HEK293 (cell line): ENCODE measurements at regions not wholly inside any gene's neighbourhood (a gene's known extent, or its start where the extent isn't known, plus 50 kb on each side); places are given as distances from the start of the nearest gene placed in this dataset.
"Not testable (repeated sequence)": the region's sequence is repeated elsewhere in the genome, so short reads cannot be mapped to it uniquely, and the experiment has no call there.

ENCODE experiments used
- CTCF ChIA-PET: fragments of 350-600 bp; formaldehyde crosslinking; extraction: SDS; loops from one replicate; lab custom pipeline; 2021; ENCODE audit warnings: antibody characterized with exemption; lab: Yijun Ruan, JAX
- POLR2A ChIA-PET: fragments of 300-600 bp; formaldehyde crosslinking; extraction: SDS; loops from one replicate; lab custom pipeline; 2020; ENCODE audit warnings: antibody characterized with exemption, inconsistent platforms; lab: Yijun Ruan, JAX
- H3K27ac ChIP-seq: fragments of 200-500 bp; sonication (Bioruptor generic); 2 replicates; pipeline ENCODE4 v1.5.1; 2014; ENCODE audit warnings: low read depth, low read length, control low read depth, inconsistent platforms; ENCODE audit errors: extremely low read depth
- H3K36me3 ChIP-seq, 2 experiments: fragments of 200-500 bp in 1 of 2; sonication (Bioruptor generic) in 1 of 2; 1 replicate in 1 of 2; 2 replicates in 1 of 2; pipeline ENCODE4 v1.5.1; 2014 to 2017; ENCODE audit warnings: inconsistent platforms in 2 of 2, low read length in 2 of 2; ENCODE audit not compliant: control insufficient read depth in 2 of 2, insufficient read depth in 1 of 2
- H3K4me1 ChIP-seq: fragments of 200-500 bp; sonication (Bioruptor generic); 2 replicates; pipeline ENCODE4 v1.5.1; 2014; ENCODE audit warnings: mild to moderate bottlenecking, low read length, inconsistent platforms; ENCODE audit not compliant: control insufficient read depth, insufficient read depth
- H3K4me3 ChIP-seq: 2 replicates; pipeline ENCODE4 v1.5.1; 2011; ENCODE audit warnings: low read depth, mild to moderate bottlenecking, control low read depth, low read length, moderate library complexity
- H3K9me3 ChIP-seq: fragments of 200-500 bp; sonication (Bioruptor generic); 2 replicates; pipeline ENCODE4 v1.5.1; 2014; ENCODE audit warnings: low read depth, low read length, inconsistent platforms; ENCODE audit not compliant: control insufficient read depth, insufficient read depth
- ELK4 ChIP-seq: IDR thresholded peaks from 2 replicates; pipeline ENCODE4 v1.6.1; 2011; ENCODE audit warnings: mild to moderate bottlenecking, low read depth, low read length, borderline replicate concordance
- REST ChIP-seq: fragments of 450-650 bp; formaldehyde crosslinking; IDR thresholded peaks from 2 replicates; pipeline ENCODE4 v1.5.1; 2016; ENCODE audit warnings: missing biosample characterization, missing genetic modification characterization
- ZBTB20 ChIP-seq: fragments of 450-650 bp; formaldehyde crosslinking; IDR thresholded peaks from 2 replicates; pipeline ENCODE4 v1.5.1; 2016; ENCODE audit warnings: missing biosample characterization, missing genetic modification characterization
- ZNF16 ChIP-seq: fragments of 450-650 bp; formaldehyde crosslinking; IDR thresholded peaks from 2 replicates; pipeline ENCODE4 v1.5.1; 2016; ENCODE audit warnings: low read depth, missing biosample characterization, missing genetic modification characterization
- ZNF202 ChIP-seq: fragments of 450-650 bp; formaldehyde crosslinking; IDR thresholded peaks from 2 replicates; pipeline ENCODE4 v1.5.1; 2016; ENCODE audit warnings: missing biosample characterization, missing genetic modification characterization, borderline replicate concordance
- ZNF544 ChIP-seq: fragments of 450-650 bp; formaldehyde crosslinking; IDR thresholded peaks from 2 replicates; pipeline ENCODE4 v1.5.0; 2017; ENCODE audit warnings: missing biosample characterization, missing genetic modification characterization
- ZNF624 ChIP-seq: fragments of 450-650 bp; formaldehyde crosslinking; IDR thresholded peaks from 2 replicates; pipeline ENCODE4 v1.5.1; 2017; ENCODE audit warnings: missing biosample characterization, missing genetic modification characterization
- ZNF670 ChIP-seq: fragments of 450-650 bp; formaldehyde crosslinking; IDR thresholded peaks from 2 replicates; pipeline ENCODE4 v1.5.1; 2016; ENCODE audit warnings: missing biosample characterization, missing genetic modification characterization, low read depth
- ZXDB ChIP-seq: fragments of 450-650 bp; formaldehyde crosslinking; IDR thresholded peaks from 2 replicates; pipeline ENCODE4 v1.5.1; 2016; ENCODE audit warnings: missing biosample characterization, missing genetic modification characterization
- TF ChIP-seq, protein P1 (sequence below): fragments of 450-650 bp; formaldehyde crosslinking; IDR thresholded peaks from 2 replicates; pipeline ENCODE4 v1.5.1; 2016; ENCODE audit warnings: missing biosample characterization, missing genetic modification characterization, low read depth
- TF ChIP-seq, protein P2 (sequence below): fragments of 450-650 bp; formaldehyde crosslinking; IDR thresholded peaks from 2 replicates; pipeline ENCODE4 v1.5.1; 2017; ENCODE audit warnings: missing biosample characterization, missing genetic modification characterization
- TF ChIP-seq, protein P3 (sequence below): fragments of 450-650 bp; formaldehyde crosslinking; IDR thresholded peaks from 2 replicates; pipeline ENCODE4 v1.5.1; 2017; ENCODE audit warnings: missing biosample characterization, missing genetic modification characterization
- TF ChIP-seq, protein P4 (sequence below): fragments of 450-650 bp; formaldehyde crosslinking; IDR thresholded peaks from 2 replicates; pipeline ENCODE4 v1.5.1; 2016; ENCODE audit warnings: missing biosample characterization, missing genetic modification characterization

DNA sequence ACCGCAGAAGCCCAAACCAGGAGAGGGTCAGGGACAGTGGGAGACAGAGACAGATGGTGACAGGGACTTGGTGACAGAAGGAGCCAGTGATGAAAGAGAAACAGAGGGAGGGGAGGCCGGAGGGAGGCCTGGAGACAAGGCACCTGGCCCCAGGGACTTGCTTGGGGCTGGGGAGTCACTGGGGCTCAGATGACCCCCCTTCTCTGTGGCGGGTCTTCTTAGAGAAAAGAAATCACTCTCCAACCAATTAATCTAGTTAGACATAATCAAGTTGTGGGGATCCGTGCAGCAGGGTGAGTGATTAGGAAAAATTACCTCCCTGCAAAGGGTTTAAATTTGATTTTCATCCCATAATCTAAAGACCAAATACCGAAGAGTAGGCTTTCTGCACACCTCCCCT, 519.8 kb downstream of the PTPRU start:
- ChIA-PET CTCF (no interaction called here), POLR2A (no interaction called here)
- Histone ChIP-seq H3K4me1 (no peaks in the 10 kb centered on the region), H3K36me3 (no peaks in the 10 kb centered on the region), H3K27ac (no peak overlapping the region), H3K9me3 (no peaks in the 10 kb centered on the region), H3K4me3 (no peak overlapping the region)
- TF ChIP-seq REST (tag by site-specific recombination) (no peak), ZNF202 (no peak), ELK4 (no peak), ZBTB20 (tag by site-specific recombination) (no peak), ZNF670 (tag by site-specific recombination) (no peak), ZNF624 (no peak), ZNF16 (tag by site-specific recombination) (no peak), ZNF544 (no peak), ZXDB (tag by site-specific recombination) (no peak)
- TF ChIP-seq, protein P1, sequence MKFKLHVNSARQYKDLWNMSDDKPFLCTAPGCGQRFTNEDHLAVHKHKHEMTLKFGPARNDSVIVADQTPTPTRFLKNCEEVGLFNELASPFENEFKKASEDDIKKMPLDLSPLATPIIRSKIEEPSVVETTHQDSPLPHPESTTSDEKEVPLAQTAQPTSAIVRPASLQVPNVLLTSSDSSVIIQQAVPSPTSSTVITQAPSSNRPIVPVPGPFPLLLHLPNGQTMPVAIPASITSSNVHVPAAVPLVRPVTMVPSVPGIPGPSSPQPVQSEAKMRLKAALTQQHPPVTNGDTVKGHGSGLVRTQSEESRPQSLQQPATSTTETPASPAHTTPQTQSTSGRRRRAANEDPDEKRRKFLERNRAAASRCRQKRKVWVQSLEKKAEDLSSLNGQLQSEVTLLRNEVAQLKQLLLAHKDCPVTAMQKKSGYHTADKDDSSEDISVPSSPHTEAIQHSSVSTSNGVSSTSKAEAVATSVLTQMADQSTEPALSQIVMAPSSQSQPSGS, result no peak
- TF ChIP-seq, protein P2, sequence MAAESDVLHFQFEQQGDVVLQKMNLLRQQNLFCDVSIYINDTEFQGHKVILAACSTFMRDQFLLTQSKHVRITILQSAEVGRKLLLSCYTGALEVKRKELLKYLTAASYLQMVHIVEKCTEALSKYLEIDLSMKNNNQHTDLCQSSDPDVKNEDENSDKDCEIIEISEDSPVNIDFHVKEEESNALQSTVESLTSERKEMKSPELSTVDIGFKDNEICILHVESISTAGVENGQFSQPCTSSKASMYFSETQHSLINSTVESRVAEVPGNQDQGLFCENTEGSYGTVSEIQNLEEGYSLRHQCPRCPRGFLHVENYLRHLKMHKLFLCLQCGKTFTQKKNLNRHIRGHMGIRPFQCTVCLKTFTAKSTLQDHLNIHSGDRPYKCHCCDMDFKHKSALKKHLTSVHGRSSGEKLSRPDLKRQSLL, result no peak
- TF ChIP-seq, protein P3, sequence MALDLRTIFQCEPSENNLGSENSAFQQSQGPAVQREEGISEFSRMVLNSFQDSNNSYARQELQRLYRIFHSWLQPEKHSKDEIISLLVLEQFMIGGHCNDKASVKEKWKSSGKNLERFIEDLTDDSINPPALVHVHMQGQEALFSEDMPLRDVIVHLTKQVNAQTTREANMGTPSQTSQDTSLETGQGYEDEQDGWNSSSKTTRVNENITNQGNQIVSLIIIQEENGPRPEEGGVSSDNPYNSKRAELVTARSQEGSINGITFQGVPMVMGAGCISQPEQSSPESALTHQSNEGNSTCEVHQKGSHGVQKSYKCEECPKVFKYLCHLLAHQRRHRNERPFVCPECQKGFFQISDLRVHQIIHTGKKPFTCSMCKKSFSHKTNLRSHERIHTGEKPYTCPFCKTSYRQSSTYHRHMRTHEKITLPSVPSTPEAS (tag by site-specific recombination), result no peak
- TF ChIP-seq, protein P4, sequence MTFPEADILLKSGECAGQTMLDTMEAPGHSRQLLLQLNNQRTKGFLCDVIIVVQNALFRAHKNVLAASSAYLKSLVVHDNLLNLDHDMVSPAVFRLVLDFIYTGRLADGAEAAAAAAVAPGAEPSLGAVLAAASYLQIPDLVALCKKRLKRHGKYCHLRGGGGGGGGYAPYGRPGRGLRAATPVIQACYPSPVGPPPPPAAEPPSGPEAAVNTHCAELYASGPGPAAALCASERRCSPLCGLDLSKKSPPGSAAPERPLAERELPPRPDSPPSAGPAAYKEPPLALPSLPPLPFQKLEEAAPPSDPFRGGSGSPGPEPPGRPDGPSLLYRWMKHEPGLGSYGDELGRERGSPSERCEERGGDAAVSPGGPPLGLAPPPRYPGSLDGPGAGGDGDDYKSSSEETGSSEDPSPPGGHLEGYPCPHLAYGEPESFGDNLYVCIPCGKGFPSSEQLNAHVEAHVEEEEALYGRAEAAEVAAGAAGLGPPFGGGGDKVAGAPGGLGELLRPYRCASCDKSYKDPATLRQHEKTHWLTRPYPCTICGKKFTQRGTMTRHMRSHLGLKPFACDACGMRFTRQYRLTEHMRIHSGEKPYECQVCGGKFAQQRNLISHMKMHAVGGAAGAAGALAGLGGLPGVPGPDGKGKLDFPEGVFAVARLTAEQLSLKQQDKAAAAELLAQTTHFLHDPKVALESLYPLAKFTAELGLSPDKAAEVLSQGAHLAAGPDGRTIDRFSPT (tag by site-specific recombination), result no peak

DNA sequence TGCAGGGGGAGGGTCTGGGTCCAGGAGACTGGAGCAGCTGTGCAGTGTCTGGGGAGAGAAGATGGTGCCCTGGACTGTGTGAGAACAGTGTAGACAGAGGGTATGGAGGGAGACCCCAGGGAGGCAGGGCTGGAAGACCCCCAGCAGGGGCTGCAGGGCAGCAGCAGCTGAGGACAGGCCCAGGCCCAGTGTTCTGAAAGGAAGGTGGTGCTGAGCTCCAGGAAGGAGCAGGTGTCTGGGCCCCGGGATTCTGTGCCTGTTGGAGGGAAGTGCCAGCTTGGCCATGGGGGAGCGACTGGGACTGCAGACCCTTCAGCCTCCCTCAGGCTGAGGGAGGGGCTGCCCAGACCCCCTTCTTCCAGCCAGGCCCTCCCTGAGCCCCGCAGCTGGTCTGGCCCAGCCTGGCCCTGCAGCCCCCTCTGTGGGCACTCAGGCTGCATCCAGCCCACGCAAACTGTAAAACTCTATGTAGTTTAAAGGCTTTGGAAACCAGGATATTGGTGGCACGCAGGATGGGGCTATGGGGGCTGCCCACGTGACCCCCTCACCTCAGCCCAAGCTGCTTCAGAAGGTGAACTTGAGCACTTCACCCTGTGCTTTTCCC, 519.2 kb downstream of the PTPRU start:
- H3K4me1 ChIP-seq, H3K36me3 ChIP-seq, CTCF ChIA-PET, H3K9me3 ChIP-seq, H3K27ac ChIP-seq, H3K4me3 ChIP-seq, POLR2A ChIA-PET: not testable (repeated sequence)
